Mucosa of descending colon (tissue), 3 donors: ENCODE measurements at regions not wholly inside any gene's neighbourhood (a gene's known extent, or its start where the extent isn't known, plus 50 kb on each side); places are given as distances from the start of the nearest gene placed in this dataset.

Experiments
- ATAC-seq: fragments of 200-7000 bp; cut with Tn5 transposase; one replicate; pipeline ENCODE4 v1.9.1; 2020; ENCODE audit warnings: mild to moderate bottlenecking, moderate library complexity
- DNase-seq, 3 donors: peaks; one replicate each; pipeline ENCODE4 v3.0.0-alpha.2; 2020
- H3K36me3 ChIP-seq: fragments of 200-600 bp; one replicate; pipeline ENCODE4 v1.8.0; 2021; ENCODE audit warnings: low read depth, mild to moderate bottlenecking
- H3K4me1 ChIP-seq: fragments of 200-600 bp; one replicate; pipeline ENCODE4 v1.8.0; 2021; ENCODE audit warnings: low read depth, mild to moderate bottlenecking
- H3K4me3 ChIP-seq: fragments of 200-600 bp; one replicate; pipeline ENCODE4 v1.8.0; 2021; ENCODE audit warnings: mild to moderate bottlenecking
- H3K9me3 ChIP-seq: fragments of 200-600 bp; one replicate; pipeline ENCODE4 v1.8.0; 2021; ENCODE audit warnings: mild to moderate bottlenecking
- intact Hi-C, 2 donors: fragments of 100-400 bp; cut with DNase I in 1 of 2; cut with micrococcal nuclease in 1 of 2; formaldehyde crosslinking; loops; one replicate each; pipeline versions ENCODE4 v1.11.0 to v1.11.1; 2022; cut with DNase I, micrococcal nuclease
- TF ChIP-seq, protein P1 (sequence below): fragments of 200-600 bp; IDR thresholded peaks from one replicate; pipeline ENCODE4 v1.8.0; 2022; ENCODE audit warnings: antibody characterized with exemption, mild to moderate bottlenecking
- donor health status: DM: no; HTN: no; CAD: no; lungs with moderate emphysema.
- donor health status: DM: no; HTN: no; CAD: no.
- donor health status: DM: no; HTN: yes; CAD: no.

DNA sequence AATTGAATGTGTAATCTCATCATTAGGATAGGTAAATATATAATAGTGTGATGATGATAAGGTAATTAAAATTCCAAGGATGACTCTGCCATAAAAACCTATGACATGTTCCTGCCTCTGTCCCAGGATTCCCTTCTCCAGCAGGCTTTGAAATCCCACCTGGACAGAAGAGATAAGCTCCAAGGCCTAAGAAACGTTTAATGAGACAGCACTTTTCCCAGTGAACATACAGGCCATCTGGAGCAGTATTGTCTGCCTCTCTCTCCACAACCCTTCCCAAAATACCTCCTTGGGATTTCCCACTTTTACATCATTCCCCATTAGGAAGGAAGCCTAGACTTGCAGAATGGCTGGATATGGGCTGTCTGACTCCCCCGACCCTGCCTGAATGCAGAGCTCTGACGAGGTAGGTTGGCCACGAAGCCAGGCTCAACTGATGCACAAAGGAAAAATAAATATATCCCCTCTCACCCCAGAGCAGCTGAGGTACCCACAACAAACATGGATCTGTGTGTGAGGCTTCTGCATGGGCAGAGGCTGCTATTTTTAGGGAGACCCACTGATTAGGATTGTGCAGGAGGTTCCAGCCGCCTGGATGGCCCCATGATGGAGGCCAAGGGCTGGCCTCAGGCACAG, 71.0 kb downstream of the TMPRSS5 start:
- ATAC-seq (no peak), DNase-seq (no peak)
- TF ChIP-seq, protein P1, sequence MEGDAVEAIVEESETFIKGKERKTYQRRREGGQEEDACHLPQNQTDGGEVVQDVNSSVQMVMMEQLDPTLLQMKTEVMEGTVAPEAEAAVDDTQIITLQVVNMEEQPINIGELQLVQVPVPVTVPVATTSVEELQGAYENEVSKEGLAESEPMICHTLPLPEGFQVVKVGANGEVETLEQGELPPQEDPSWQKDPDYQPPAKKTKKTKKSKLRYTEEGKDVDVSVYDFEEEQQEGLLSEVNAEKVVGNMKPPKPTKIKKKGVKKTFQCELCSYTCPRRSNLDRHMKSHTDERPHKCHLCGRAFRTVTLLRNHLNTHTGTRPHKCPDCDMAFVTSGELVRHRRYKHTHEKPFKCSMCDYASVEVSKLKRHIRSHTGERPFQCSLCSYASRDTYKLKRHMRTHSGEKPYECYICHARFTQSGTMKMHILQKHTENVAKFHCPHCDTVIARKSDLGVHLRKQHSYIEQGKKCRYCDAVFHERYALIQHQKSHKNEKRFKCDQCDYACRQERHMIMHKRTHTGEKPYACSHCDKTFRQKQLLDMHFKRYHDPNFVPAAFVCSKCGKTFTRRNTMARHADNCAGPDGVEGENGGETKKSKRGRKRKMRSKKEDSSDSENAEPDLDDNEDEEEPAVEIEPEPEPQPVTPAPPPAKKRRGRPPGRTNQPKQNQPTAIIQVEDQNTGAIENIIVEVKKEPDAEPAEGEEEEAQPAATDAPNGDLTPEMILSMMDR: no peak
- Histone ChIP-seq H3K4me3 (no peak overlapping the region), H3K4me1 (no peaks in the 10 kb centered on the region), H3K36me3 (no peaks in the 10 kb centered on the region), H3K9me3 (peaks cover 5% of the 10 kb centered on the region)
- intact Hi-C loops: no loop called here

DNA sequence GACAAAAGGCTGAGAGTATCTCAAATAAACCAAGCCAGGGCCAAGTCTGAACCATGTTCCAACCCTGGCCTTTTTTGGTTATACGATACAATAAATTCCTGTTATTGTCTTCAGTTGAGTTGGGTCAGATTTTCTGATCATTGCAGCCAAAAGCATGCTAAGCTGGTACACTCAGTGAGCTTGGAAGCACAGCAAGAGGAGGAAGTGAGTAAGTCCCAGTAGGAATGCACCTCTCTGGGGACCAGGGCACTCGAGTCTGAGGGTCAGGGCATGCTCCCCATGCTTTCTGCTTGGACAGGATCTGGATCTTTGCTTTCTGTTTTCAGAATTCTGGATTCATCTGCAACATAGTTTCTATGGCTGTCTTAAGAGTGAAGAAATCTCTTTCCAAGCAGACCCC, 73.1 kb downstream of the TMPRSS5 start:
- intact Hi-C loops: no loop called here
- no peaks in the 10 kb centered on the region for H3K4me1 ChIP-seq

DNA sequence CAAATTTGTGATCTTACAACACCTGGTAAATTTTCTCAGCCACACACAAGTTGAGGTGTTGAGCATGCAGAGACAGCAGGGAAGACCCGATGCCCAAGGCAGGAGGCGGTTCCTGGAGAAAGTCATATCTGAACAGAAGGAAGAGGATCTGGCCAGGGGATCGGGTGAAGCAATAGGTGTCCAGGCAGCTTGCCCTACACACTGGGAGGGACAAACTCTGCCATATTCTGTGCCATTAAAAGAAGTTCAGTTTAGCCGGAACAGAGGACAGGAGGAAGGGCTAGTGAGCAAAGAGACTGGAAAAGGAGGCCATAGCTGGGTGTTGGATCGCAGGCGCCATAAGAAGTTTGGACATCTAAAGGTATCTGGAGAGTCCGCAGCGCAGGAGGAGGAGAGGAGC, 76.5 kb downstream of the TMPRSS5 start:
- no peak overlapping the region for H3K4me3 ChIP-seq
- DNase-seq: no peak
- H3K9me3 ChIP-seq: no peaks in the 10 kb centered on the region
- no peak for ATAC-seq
- intact Hi-C loops: no loop called here
- H3K36me3 ChIP-seq: no peaks in the 10 kb centered on the region
- TF ChIP-seq, protein P1: no peak
- H3K4me1 ChIP-seq: no peaks in the 10 kb centered on the region

More for the DNA sequence above, 73.1 kb downstream of the TMPRSS5 start:
- Histone ChIP-seq H3K4me3 (no peak overlapping the region), H3K36me3 (no peaks in the 10 kb centered on the region), H3K9me3 (peaks cover 5% of the 10 kb centered on the region)
- DNase-seq (no peak), ATAC-seq (no peak)
- TF ChIP-seq, protein P1: no peak

DNA sequence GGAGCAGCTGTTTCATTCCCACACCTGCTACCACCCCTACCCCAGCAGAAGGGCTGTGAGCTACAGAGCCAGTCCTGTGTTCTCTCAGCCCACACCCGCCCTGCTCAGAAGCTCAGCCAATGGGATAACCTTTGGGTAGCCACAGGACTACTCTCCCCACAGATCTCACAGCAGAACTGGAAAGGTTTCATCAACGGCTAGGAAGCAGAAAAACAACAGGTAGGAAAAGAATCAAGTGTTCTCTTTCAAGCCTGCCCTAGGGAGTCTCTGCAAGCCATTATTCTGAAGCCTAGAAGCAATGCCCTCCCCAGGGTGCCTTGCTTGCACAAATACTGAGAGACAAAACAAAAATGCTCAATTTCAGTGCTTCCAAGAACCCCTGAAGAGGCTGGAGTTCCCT, 77.2 kb downstream of the TMPRSS5 start:
- TF ChIP-seq, protein P1: no peak
- DNase-seq (no peak), ATAC-seq (no peak)
- Histone ChIP-seq H3K4me3 (no peak overlapping the region), H3K9me3 (no peaks in the 10 kb centered on the region), H3K36me3 (no peaks in the 10 kb centered on the region), H3K4me1 (no peaks in the 10 kb centered on the region)
- intact Hi-C loops: no loop called here

DNA sequence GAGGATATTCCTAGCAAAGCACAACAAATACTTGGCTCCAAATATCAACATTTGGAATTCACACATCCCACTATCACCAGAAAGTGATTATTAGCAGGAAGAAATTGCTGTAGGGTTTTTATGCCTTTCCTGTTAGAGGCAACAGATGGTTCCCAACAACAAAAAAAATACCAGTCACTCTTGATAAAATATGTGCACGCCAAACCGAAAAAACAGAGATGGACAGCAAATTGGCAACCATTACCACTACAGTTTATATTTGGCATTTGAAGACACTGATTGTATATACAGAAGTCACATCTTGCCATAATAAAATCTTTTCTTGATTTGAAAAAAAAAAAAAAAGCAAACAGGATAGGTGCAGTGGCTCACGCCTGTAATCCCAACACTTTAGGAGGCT, 78.2 kb downstream of the TMPRSS5 start:
- ATAC-seq (no peak), DNase-seq (no peak)
- no peaks in the 10 kb centered on the region for H3K9me3 ChIP-seq
- TF ChIP-seq, protein P1: no peak
- intact Hi-C loops: no loop called here
- H3K4me1 ChIP-seq: no peaks in the 10 kb centered on the region
- H3K4me3 ChIP-seq: no peak overlapping the region
- H3K36me3 ChIP-seq: no peaks in the 10 kb centered on the region

DNA sequence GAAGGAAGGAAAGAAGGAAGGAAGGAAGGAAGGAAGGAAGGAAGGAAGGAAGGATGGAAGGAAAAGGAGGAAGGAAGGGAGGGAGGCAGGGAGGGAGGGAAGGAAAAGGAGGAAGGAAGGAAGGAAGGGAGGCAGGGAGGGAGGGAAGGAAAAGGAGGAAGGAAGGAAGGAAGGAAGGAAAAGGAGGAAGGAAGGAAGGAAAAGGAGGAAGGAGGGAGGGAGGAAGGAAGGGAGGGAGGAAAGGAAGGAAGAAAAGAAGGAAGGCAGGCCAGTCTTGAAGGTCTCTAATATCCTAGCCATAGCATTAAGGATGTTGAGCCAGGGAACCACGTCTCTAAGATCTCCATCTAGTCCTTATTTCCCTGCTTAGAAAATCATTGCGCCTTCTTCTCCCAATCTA, 78.8 kb downstream of the TMPRSS5 start:
- Histone ChIP-seq H3K36me3 (no peaks in the 10 kb centered on the region), H3K9me3 (no peaks in the 10 kb centered on the region), H3K4me3 (no peak overlapping the region), H3K4me1 (no peaks in the 10 kb centered on the region)
- intact Hi-C loops: no loop called here
- DNase-seq: no peak
- TF ChIP-seq, protein P1: no peak
- ATAC-seq: no peak
